ENCODE measurements at regions not wholly inside any gene's neighbourhood (a gene's known extent, or its start where the extent isn't known, plus 50 kb on each side); places are given as distances from the start of the nearest gene placed in this dataset.

DNA sequence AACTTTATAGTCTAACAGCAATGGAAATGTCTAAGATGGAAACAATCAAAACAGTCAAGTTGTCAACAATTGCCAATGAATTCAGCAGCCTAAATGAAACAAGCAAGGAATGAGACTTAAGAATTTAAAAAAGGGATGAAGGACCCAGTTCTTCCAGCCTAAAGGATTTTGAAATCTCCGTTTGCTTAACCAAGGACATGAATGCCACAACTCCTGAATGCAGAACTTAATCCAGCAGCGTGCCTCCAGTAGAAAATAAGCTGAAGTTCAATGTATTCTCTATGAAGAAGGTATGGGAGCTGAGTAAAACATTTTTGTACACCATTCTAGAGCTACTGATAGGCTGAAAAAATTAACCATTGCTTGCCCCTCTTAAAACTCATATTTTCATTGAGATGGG lies 411.3 kb downstream of the ARHGEF28 start:
- no peak for DNase-seq

DNA sequence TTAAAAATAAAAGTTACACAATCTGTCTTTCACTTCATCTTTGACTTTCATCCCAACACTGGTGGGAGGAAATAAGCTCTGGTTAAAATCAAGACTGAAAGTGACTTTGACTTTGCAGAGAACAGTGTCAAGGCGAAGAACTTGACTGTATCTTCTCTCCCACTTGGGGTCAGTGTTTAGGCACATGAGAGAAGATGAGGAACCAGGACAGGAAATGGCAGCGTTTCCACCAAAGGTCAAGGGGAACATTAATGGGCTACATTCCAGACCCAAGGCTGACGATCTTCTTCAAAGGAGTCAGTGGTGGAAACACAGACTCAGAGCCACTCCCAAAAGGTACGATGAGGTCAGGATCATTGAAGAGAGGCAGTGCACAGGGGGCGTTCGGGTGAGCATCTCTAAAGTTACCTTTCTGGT lies 409.5 kb downstream of the ARHGEF28 start:
- no peak for DNase-seq

DNA sequence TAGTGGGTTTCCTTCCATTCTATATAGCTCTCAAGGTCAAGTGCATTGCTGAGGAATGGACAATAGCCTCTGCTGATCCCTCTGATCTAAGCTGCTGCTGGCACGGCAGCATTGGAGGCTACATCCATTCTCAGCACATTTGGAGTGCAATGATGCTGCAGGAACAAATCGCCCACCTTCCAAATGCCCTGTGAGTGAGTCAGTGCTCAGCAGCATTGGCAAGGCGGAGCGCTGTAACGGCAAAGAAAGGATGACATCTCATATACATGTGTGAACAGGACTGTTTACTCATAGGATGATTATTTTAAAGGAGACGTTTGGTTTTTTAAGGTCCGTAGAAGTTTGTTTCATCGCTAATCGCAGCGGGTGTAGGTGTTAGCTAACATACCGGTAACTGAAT lies 408.7 kb downstream of the ARHGEF28 start:
- no peak for DNase-seq

DNA sequence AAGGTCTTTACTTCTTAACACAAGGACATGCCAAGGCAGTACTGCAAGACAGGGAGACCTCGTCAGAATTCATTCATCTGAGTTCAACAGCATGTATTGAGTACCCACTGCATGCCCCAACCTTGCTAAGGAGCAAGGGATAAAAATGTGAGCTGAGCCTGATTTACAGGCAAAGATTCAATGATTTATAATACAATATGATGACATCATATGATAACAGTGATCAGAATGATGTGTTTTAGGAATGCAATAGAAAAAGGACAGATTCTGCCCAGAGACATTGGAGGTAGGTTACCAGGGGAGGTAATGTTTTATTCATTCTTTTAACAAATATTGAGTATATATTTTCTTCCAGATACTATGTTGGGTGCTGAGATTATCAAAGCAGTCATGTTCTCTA lies 406.6 kb downstream of the ARHGEF28 start:
- DNase-seq = no peak

DNA sequence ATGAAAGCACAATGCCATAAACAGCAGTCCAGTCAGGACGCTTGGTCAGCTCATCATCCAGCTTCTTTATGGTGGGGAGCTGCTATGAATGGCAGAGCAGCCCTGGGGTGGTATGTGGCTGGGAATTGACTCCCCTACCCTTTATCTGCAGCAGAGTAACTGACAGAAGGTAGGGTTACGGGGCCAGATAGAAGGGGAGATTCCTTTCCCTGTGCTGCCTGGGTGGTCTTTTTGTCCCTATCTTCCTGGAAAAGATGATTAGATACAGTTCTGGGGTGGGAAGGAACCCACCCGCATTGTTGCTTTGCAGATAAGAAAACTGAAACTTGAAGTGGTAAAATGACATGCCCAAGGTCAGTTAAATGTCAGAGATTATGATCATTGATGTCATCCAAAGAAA lies 405.5 kb downstream of the ARHGEF28 start:
- no peak for DNase-seq

DNA sequence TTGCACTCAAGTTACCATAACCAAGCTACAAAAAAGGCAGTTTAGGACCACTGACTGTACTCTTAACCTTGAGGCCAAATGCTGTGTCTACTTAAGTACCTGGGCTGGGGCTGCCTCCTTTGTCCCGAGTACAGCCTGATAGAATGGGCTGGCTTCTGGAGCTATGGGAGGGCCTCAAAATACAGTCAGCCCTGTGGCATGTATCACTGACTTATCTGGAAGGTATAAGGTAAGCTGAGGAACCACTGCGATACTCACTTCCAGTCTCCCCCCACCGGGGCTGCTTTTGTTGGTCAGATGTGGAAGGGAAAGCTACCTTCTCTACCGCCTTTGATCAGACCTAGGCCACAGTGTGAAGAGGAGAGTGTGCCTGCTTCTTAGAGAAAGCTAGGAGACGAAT lies 404.8 kb downstream of the ARHGEF28 start:
- no peak for DNase-seq

DNA sequence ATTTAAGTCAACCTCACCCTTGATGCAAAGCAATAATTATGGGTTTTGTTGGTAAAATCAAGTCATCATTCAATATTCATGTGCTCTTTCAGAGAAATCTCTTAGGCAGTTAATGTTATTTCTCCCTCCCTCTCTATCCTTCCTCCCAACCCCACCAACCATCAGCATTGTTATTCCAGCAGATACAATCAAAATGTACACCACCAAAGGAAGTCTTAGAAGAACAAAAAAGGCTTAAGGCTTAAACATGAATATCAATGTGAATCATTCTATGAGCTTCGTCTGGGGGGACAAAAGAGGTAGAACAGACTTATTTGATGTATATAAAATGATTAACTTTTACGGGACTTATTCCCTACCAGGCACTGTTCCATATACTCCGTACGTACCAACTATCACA lies 404.4 kb downstream of the ARHGEF28 start:
- no peak for DNase-seq

DNA sequence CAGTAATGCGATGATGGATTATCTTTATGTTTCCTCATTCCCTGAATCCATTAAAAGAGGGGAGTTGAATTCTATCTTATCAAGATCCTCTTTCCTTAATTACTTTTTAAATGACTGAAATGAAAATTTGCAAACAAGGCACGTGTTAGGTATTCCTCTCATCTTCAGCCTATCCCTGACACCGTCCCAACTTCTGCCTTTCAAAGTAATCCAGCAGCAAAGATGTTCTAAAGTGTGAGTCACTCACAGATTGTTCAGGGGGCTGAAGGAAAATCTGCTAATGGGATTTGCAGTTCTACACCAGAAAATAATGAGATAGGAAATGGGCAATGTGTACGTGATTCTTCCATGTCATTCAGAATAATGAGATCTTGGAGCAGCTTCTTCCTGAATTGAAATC lies 403.0 kb downstream of the ARHGEF28 start:
- DNase-seq = no peak

DNA sequence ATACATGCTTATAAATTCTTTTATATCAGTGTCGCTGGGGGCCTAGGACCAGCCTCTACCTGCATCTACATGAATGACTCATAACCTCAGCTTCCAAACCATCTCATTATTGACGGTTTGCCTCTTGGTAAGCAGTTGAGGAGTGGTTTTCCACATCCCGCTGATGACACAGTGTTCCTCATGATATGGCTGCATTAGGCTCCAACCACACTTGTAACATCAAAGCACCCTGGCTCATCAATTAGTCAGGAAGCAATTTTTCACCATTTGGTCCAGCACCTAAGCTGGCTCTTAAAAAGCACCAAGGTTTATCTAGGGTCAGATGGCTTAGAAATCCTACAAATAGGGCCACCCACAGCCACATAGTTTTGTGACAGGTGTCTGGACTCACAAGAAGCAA lies 402.4 kb downstream of the ARHGEF28 start:
- no peak for DNase-seq

DNA sequence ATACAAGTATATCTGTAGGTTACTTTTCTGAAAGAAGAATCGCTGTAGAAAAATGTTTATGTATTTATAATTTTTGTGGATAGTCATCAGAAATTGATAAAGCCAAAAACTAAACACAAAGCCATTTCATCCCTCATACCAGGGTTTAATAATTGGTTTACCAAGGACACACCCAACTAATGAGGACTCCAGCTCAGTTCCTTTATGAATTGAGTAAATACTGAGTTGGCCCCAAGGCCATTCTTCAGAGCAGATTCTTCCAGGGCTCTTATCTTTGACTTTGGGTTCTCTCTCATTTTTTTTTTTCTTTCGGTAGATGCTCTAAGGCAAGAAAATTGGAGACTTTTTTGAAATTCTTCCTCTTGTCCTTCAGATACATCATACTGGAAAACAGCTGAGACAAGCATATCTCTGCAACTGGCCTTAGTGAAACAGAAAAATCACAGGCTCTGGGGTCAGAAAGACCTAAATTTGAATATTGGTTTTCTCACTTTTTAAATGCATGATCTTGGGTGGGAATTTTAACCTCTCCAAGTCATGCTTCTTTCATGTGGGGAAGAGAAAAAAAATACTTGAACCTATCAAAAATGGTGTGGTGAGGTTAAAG lies 401.8 kb downstream of the ARHGEF28 start:
- no peak for DNase-seq

DNA sequence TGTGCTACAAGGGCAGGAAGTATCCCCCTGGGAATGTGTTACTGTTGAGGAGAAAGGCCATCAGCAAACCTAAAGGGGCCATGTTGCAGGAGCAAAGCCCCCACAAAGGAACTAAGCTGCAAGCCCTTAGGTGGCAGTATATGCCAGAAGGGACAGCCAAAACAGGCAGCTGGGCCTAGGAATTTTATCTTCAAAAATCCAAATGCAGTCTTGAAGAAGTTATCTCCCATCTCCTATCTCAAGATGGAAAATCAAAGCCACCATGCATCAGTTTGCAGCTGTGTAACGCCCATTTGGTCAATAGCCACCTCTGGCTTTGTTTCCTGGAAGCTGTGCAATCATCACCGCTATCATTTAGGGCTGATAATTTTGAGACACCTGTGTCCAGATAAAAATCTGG lies 400.3 kb downstream of the ARHGEF28 start:
- DNase-seq = no peak

DNA sequence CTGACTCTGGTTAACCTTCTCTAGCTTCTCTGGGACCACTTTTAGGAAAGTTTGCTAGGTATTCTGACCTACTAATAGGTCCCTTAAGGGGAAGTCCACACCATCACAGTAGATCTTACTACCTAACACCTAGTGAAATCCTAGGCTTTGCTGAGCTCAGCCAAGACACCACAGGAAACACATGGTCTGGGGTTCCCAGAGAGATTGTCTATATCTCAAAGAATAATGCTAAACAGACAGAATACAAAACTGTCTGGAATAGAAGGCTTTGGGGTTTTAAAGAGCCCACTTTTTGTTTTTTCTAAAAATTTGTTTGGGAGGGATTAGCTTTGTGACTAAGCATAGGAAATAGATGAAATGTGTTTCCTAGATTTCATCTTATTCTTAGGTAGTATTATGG lies 395.1 kb downstream of the ARHGEF28 start:
- no peak for DNase-seq

DNA sequence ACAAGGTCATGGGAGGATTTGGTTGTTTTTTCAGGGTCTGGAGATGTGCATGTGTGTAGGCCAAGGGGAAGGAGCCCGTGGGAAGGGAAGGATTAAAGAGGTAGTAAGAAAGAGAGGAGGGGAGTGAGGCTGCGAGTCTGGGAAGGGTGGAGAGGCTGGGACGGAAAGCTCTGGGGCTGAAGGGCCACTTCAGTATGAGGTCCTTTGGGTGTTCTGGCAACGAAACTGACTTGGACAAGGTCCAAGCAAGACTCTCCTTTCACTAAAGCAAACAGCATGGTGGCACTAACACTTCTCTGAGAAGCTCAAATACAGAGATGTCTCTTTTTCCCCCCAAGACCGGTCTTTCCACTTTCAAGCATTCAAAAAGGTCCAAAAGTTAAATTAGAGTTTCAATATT lies 394.5 kb downstream of the ARHGEF28 start:
- no peak for DNase-seq

DNA sequence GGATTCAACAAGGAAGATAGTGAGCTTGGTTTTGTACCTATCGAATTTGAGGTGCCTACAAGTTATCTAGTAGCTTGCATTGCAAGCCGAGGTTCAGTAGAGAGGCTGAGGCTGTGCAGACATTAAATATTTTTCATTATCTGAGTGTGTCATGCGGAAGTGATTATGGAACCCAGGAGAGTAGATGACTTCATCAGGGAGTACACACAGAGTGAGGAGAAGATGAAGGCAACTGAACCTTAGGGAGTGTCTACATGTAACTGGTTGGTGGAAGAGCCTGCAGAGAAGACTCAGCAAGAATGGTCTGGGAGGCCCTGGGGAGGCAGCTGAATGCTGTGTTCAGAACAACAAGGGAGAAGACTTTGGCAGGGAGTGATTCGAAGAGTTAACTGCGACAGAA lies 393.9 kb downstream of the ARHGEF28 start:
- no peak for DNase-seq

DNA sequence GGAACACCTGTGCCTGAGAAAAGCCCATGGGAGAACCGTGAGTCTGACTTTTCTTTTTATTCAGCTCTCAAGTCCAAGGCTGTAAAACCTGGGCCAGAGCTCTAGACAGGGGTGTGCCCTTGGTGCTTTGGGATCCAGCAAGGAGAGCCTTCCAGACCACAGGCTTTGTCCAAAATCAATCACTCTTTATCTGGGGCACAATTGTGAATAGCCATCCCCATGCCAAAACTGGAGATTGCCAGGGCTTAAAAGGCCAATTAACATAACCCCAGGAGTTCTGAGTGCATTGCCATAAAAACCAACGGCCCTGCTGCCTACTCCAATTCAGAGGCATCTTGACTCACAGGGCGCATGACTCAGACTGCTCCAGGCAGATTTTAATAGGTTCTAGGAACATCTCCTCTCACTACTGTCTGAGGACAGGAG lies 391.8 kb downstream of the ARHGEF28 start:
- no peak for DNase-seq

DNA sequence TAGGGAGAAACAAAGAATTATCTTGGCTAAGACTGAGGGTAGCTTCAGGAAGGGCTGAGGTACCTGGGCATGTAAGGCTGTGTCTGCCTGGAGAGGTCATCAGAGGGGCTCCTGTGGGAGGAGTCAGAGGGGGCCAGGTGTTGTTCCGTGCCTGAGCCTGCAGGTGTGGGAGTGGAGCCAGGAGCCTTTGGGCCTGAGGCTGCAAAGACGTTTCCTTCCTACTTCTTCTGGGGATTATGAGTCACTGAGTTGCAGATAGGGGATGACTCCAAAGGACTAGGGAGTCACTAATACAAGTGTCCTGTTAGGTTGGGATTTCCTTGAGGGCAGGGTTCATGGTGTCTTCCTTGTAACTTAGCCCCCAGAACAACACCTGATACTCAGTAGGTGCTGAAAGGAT lies 391.1 kb downstream of the ARHGEF28 start:
- no peak for DNase-seq

DNA sequence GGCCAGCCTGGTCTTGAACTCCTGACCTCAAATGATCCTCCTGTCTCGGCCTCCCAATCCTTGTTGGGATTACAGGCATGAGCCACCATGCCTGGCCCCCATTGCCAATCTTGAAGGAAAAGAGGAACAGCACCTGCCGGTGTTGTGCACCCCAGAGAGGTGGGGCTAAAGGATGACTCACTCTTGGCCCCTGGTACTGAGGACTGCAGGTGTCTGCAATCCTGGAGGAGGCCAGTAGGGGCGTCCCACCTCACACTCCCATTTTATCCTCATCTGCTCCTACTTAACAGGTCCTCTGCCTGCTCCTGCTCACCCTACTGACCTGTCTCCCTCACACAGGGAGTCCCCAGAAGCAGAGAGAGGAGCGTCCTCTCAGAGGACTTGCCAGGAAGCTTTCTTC lies 390.4 kb downstream of the ARHGEF28 start:
- no peak for DNase-seq

DNA sequence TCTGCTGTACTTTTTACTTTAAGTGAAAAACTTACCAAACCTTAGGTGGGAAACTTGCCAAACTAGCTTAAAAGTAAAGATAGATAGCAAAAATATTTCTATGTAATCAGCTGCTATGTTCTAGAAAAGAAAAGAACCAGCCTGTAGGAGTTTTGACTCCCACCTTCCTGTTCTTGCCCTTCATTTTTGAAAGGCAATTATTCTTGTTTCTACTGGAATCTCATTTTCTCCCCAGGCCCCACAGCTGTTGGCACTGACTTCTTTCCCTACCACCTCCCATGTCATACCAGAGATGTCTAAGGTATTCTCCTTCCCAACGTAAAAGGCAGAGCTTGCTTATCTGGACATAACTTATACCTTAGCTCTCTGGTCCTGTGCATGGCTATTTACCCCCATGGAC lies 389.7 kb downstream of the ARHGEF28 start:
- DNase-seq = no peak

DNA sequence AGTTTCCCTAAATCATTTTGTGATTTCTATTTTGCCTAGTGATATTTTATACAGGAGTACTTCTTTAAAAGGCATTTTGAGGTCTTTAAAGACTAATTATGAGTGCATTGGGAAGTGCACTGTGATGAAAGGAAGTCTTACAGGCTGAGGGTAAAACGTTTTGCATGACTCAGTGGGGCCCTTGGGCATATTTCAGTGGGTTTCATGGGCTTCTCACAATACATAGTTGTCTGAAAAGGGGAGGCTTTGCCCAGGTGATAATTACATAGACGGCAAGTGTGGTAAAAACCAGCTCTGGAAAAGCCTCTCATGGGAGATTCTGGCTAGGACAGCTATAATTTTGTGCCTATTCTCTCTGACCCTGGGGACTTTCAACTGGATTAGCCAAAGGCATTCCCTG lies 387.2 kb downstream of the ARHGEF28 start:
- no peak for DNase-seq

DNA sequence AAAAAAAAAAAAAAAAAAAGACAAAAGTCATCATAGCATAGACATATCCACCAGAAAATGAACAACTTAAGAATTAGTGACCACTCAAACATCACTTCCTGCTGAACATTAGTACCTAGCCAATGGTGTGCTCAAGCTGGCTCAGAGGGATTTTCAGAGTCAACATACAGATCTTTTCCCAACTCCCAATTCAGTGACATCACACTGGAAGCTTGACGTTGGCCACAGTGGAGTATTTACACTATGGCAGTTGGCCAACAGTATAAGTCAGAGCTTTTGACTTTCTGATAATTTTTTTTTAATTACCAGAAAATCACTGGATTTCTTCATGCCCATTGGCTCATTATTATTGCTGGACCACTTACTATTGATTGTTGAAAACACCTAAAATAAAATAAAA lies 383.5 kb downstream of the ARHGEF28 start:
- no peak for DNase-seq

DNA sequence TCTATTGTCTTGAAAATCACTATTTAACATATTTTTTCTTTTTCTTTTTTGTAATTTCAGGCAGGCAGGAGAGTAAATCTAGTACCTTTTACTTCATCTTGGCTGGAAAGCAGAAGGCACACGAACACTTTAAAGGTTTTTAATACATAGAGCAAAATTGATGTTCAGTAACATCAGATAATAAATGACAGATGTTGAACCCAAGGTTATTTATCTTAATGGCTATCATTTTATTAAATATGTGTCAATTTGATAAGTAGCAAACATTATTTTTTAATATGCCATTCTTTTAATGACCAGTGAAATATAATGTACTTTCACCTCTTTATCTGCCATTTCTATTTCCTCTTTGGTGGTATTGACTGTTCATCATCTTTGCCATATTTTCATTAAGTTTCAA lies 381.2 kb downstream of the ARHGEF28 start:
- DNase-seq = no peak

DNA sequence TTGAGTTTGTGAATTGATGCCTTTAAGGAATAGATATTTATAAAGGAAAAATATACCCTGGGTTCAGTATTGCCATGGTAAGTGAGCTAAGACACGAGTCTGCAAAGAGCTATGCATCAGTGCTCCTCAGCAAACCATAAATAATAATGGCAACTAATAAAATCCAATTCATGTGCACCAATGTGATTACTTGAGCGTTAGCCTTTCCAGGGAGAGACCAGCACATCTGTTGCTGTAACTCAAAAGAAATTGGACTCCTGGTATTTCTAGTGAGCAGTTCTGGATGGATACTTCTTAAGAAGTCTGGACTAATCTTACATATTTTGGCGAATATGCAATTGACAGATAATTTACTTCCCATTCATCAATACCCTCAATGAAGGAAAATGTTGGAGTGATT lies 373.3 kb downstream of the ARHGEF28 start:
- DNase-seq = no peak

DNA sequence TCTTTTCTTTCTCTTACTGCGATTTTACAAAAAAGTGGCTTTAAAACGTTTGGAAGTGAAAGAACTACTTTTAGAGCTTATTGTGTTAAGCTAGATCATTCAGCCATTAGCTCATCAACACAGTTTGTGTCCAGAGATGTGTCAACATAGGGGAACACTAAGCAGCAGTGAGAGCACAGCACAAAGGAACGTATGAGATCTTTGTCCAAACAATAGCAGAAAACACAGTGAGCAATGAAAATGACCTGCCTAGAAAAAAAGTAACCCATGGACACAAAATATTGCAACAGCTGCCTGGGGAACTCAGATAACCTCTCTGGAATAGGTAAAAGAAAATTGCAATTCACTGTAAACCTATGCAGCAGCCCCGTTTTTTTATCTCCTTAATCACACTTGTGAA lies 372.5 kb downstream of the ARHGEF28 start:
- no peak for DNase-seq

DNA sequence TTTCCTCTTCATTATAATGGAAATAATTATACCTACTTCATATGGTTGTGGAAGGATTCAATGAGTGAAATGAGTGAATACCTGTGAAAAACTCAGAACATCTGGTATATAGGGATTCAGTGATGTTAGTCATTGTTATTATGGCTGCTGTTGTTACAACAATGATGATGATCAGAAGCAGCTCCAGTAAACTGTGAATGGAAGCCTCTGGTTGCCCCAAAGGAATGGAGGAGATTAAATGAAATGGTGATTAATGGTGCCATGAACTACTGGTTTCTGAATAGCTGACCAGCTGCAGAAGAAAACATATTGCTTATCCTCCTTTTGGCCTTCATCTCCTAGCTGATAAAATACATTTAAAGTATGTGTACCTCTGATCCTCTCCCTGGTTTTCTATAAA lies 372.0 kb downstream of the ARHGEF28 start:
- no peak for DNase-seq

DNA sequence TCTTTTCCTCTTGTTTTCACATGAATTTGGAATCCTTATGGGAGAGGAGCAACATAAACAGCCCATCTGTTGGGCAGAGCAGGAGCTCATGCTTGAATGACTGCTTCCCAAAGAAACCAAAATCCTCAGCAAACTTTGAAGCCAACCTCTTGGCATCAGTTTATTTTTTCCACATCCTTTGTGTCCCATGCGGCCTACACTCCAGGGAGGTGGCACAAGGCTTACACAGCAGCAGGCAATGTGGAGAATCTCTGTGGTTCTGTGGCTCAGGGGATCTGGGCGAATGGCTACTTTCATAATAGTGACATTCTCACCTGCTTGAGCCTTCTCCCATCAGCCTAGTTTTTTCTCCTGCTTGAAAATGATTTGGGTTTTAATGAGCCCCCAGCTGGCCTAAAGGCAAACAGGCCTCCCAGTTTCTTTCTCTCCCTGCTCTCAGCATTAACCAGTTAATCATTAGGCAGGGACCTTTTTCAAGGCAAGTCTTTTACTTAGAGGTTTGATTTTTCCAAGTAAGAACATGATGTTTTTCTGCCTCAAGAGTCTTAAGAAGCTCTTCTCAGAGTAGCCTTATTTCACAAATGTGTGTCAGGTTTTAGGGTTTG lies 370.3 kb downstream of the ARHGEF28 start:
- no peak for DNase-seq

Data from activated effector memory CD4-positive, alpha-beta T cell treated with Interleukin-2 at 50 U/mL for 16 hours (primary cell).